CD4-positive, alpha-beta T cell (primary cell): ENCODE measurements at regions not wholly inside any gene's neighbourhood (a gene's known extent, or its start where the extent isn't known, plus 50 kb on each side); places are given as distances from the start of the nearest gene placed in this dataset.

Experiments used
- ATAC-seq: fragments of 200-7000 bp; cut with Tn5 transposase; one replicate; pipeline ENCODE4 v1.10.0; 2022; ENCODE audit warnings: mild to moderate bottlenecking; ENCODE audit not compliant: poor library complexity
- CTCF ChIA-PET: fragments of 350-600 bp; sonication (Branson Sonifier 250); formaldehyde crosslinking; loops from one replicate; lab custom pipeline; 2021; ENCODE audit warnings: antibody characterized with exemption, inconsistent platforms; lab: Charles Lee
- POLR2A ChIA-PET: fragments of 350-600 bp; sonication (Branson Sonifier 250); formaldehyde crosslinking; loops from one replicate; lab custom pipeline; 2021; ENCODE audit warnings: antibody characterized with exemption, inconsistent platforms; lab: Charles Lee
- DNase-seq, 14 experiments: peaks; one replicate each; pipeline ENCODE4 v3.0.0-alpha.2; 2013 to 2020; ENCODE audit warnings: mixed read lengths in 2 of 14
- H3K27ac ChIP-seq, 2 donors: one replicate each; pipeline versions ENCODE4 v1.5.1 to v1.7.0; 2013; ENCODE audit warnings: low read length in 2 of 2, low read depth in 1 of 2, mild to moderate bottlenecking in 1 of 2
- H3K27me3 ChIP-seq, 2 experiments: 1 replicate in 1 of 2; 2 replicates in 1 of 2; pipeline versions ENCODE4 v1.6.1 to v1.7.0; 2013; ENCODE audit warnings: low read length in 2 of 2, control low read depth in 1 of 2, mild to moderate bottlenecking in 1 of 2, moderate library complexity in 1 of 2; ENCODE audit not compliant: insufficient read depth in 2 of 2, control insufficient read depth in 1 of 2
- H3K36me3 ChIP-seq: one replicate; pipeline ENCODE4 v1.6.1; 2013; ENCODE audit warnings: low read length, control low read depth; ENCODE audit not compliant: insufficient read depth
- H3K4me1 ChIP-seq: one replicate; pipeline ENCODE4 v1.6.1; 2013; ENCODE audit warnings: low read length, control low read depth; ENCODE audit not compliant: insufficient read depth
- H3K4me3 ChIP-seq: one replicate; pipeline ENCODE4 v1.5.1; 2013; ENCODE audit warnings: mild to moderate bottlenecking, low read length, moderate library complexity
- H3K9me3 ChIP-seq, 2 experiments: 1 replicate in 1 of 2; 2 replicates in 1 of 2; pipeline versions ENCODE4 v1.6.1 to v1.7.0; 2013; ENCODE audit warnings: low read length in 2 of 2, mild to moderate bottlenecking in 2 of 2, control low read depth in 1 of 2, moderate library complexity in 1 of 2; ENCODE audit not compliant: control insufficient read depth in 1 of 2, insufficient read depth in 1 of 2
- H3K27ac Mint-ChIP-seq: one replicate; pipeline ENCODE4 v1.8.0; 2020; ENCODE audit warnings: mixed read lengths
- H3K27me3 Mint-ChIP-seq: one replicate; pipeline ENCODE4 v1.8.0; 2021; ENCODE audit warnings: mixed read lengths
- H3K36me3 Mint-ChIP-seq: one replicate; pipeline ENCODE4 v1.8.0; 2021; ENCODE audit warnings: low read depth, mixed read lengths
- H3K4me1 Mint-ChIP-seq: one replicate; pipeline ENCODE4 v1.8.0; 2021; ENCODE audit warnings: low read depth, mixed read lengths
- H3K4me3 Mint-ChIP-seq: one replicate; pipeline ENCODE4 v1.8.0; 2020; ENCODE audit warnings: mild to moderate bottlenecking, mixed read lengths
- H3K9me3 Mint-ChIP-seq: one replicate; pipeline ENCODE4 v1.8.0; 2020; ENCODE audit warnings: mixed read lengths
- intact Hi-C, 2 experiments: fragments of 100-400 bp; cut with DNase I in 1 of 2; cut with micrococcal nuclease in 1 of 2; formaldehyde crosslinking; loops; one replicate each; pipeline versions ENCODE4 v1.15.1 to v1.9.0; 2023 to 2025; cut with DNase I, micrococcal nuclease
- TF ChIP-seq, protein P1 (sequence below): fragments of 200-600 bp; IDR thresholded peaks from one replicate; pipeline ENCODE4 v1.8.0; 2022; ENCODE audit warnings: antibody characterized with exemption, mild to moderate bottlenecking

DNA sequence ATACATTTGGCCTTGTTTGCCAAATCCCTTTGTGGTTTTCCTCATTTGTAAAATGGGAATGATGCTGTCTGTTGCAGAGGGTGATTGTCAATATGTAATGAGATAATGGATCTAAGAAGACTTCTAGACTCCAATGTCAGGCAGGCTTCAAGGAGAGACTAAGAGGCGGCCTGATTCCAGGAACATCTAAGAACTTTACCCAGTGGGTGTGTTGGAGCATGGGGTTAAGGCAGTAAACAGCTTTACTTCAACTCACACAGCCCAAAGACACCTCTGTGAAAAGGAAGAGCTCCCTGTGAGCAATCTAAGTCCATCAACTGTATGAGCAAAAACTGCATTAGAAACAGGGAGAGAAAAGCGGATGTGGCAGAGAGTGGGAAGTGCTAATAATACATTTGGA is 560.6 kb downstream of the PDCD6IP start:
- no peak for DNase-seq
- no peaks in the 10 kb centered on the region for H3K9me3 Mint-ChIP-seq
- Histone ChIP-seq H3K4me1 (no peaks in the 10 kb centered on the region), H3K36me3 (no peaks in the 10 kb centered on the region), H3K27me3 (no peaks in the 10 kb centered on the region), H3K4me3 (no peak overlapping the region), H3K9me3 (no peaks in the 10 kb centered on the region), H3K27ac (no peak overlapping the region)
- H3K36me3 Mint-ChIP-seq = no peaks in the 10 kb centered on the region
- ChIA-PET POLR2A (no interaction called here), CTCF (no interaction called here)
- TF ChIP-seq, protein P1, sequence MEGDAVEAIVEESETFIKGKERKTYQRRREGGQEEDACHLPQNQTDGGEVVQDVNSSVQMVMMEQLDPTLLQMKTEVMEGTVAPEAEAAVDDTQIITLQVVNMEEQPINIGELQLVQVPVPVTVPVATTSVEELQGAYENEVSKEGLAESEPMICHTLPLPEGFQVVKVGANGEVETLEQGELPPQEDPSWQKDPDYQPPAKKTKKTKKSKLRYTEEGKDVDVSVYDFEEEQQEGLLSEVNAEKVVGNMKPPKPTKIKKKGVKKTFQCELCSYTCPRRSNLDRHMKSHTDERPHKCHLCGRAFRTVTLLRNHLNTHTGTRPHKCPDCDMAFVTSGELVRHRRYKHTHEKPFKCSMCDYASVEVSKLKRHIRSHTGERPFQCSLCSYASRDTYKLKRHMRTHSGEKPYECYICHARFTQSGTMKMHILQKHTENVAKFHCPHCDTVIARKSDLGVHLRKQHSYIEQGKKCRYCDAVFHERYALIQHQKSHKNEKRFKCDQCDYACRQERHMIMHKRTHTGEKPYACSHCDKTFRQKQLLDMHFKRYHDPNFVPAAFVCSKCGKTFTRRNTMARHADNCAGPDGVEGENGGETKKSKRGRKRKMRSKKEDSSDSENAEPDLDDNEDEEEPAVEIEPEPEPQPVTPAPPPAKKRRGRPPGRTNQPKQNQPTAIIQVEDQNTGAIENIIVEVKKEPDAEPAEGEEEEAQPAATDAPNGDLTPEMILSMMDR = no peak
- H3K27me3 Mint-ChIP-seq = peaks cover 9% of the 10 kb centered on the region
- H3K27ac Mint-ChIP-seq = no peak overlapping the region
- H3K4me3 Mint-ChIP-seq = no peak overlapping the region
- no peak for ATAC-seq
- intact Hi-C loops = no loop called here
- H3K4me1 Mint-ChIP-seq = peaks cover 5% of the 10 kb centered on the region

DNA sequence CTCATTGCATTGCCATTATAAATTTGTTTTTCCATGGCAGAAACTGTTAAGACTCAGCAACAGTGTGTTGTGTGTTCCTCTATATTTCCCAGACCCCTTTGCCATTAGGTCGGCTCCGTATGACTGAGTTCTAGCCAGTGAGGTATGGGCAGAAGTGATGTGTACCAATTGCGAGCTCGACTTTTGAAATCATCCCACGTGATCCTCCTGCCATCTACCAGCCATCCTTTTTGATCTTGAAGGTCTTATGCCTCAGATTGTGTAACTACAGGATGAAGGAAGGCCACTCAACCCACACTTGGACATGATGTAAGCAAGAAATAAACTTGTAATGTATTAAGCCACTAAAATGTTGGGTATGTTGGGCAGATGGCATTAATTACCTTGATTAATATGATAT is 562.3 kb downstream of the PDCD6IP start:
- no peaks in the 10 kb centered on the region for H3K9me3 Mint-ChIP-seq
- no peak overlapping the region for H3K27ac ChIP-seq

GRCh38 chr3:34361921-34362320 is 563.5 kb downstream of the PDCD6IP start:
- H3K9me3 ChIP-seq = no peaks in the 10 kb centered on the region
- TF ChIP-seq, protein P1 = no peak
- intact Hi-C loops = no loop called here
- H3K27ac Mint-ChIP-seq = no peak overlapping the region
- H3K36me3 Mint-ChIP-seq = no peaks in the 10 kb centered on the region
- POLR2A ChIA-PET = no interaction called here
- peaks cover 9% of the 10 kb centered on the region for H3K27me3 Mint-ChIP-seq
- H3K27me3 ChIP-seq = no peaks in the 10 kb centered on the region
- CTCF ChIA-PET = no interaction called here
- peak in 3 of 14 experiments; percentile 21 to 56 (median 48) for DNase-seq
- no peak overlapping the region for H3K4me3 Mint-ChIP-seq
- no peak overlapping the region for H3K4me3 ChIP-seq
- no peaks in the 10 kb centered on the region for H3K4me1 ChIP-seq
- no peaks in the 10 kb centered on the region for H3K36me3 ChIP-seq
- no peaks in the 10 kb centered on the region for H3K9me3 Mint-ChIP-seq
- peaks cover 5% of the 10 kb centered on the region for H3K4me1 Mint-ChIP-seq
- no peak overlapping the region for H3K27ac ChIP-seq
- no peak for ATAC-seq

More for the DNA sequence above, 562.3 kb downstream of the PDCD6IP start:
- intact Hi-C loops = no loop called here
- Mint-ChIP-seq H3K4me1 (peaks cover 5% of the 10 kb centered on the region), H3K27me3 (peaks cover 9% of the 10 kb centered on the region), H3K4me3 (no peak overlapping the region), H3K27ac (no peak overlapping the region), H3K36me3 (no peaks in the 10 kb centered on the region)
- no peak for ATAC-seq
- TF ChIP-seq, protein P1 = no peak
- Histone ChIP-seq H3K9me3 (no peaks in the 10 kb centered on the region), H3K4me1 (no peaks in the 10 kb centered on the region), H3K4me3 (no peak overlapping the region), H3K27me3 (no peaks in the 10 kb centered on the region), H3K36me3 (no peaks in the 10 kb centered on the region)
- CTCF ChIA-PET = no interaction called here
- POLR2A ChIA-PET = no interaction called here
- peak in 1 of 14 experiments; percentile 3 for DNase-seq
